SK-N-SH treated with all-trans-retinoic acid at 6 μM for 48 hours (cell line): ENCODE measurements at regions not wholly inside any gene's neighbourhood (a gene's known extent, or its start where the extent isn't known, plus 50 kb on each side); places are given as distances from the start of the nearest gene placed in this dataset.

Experiments
- ATAC-seq: fragments of 200-7000 bp; cut with Tn5 transposase; 3 replicates; pipeline ENCODE4 v1.9.1; 2020; ENCODE audit warnings: mild to moderate bottlenecking, moderate library complexity
- ARNTL ChIP-seq: fragments of 450-650 bp; formaldehyde crosslinking; IDR thresholded peaks from 2 replicates; pipeline ENCODE4 v1.5.0; 2020; ENCODE audit warnings: low read depth, mild to moderate bottlenecking, moderate library complexity, borderline replicate concordance
- BACH2 ChIP-seq: fragments of 250-450 bp; sonication (Bioruptor Pico); IDR thresholded peaks from 2 replicates; pipeline ENCODE4 v1.9.0; 2021; ENCODE audit warnings: mild to moderate bottlenecking, borderline replicate concordance
- OSR1 ChIP-seq: fragments of 250-450 bp; sonication (Bioruptor Pico); IDR thresholded peaks from 2 replicates; pipeline ENCODE4 v1.8.0; 2022; ENCODE audit warnings: moderate library complexity, mild to moderate bottlenecking, inconsistent platforms
- PATZ1 ChIP-seq: fragments of 250-450 bp; sonication (Bioruptor Pico); IDR thresholded peaks from 2 replicates; pipeline ENCODE4 v1.8.0; 2020; ENCODE audit warnings: mild to moderate bottlenecking, moderate library complexity, borderline replicate concordance
- POU6F1 ChIP-seq: fragments of 250-450 bp; sonication (Bioruptor Pico); IDR thresholded peaks from 2 replicates; pipeline ENCODE4 v1.8.0; 2021; ENCODE audit warnings: low read depth, mild to moderate bottlenecking, moderate library complexity, borderline replicate concordance
- PPARA ChIP-seq: fragments of 250-450 bp; sonication (Bioruptor Pico); IDR thresholded peaks from 2 replicates; pipeline ENCODE4 v1.5.0; 2020; ENCODE audit warnings: mild to moderate bottlenecking, borderline replicate concordance
- SNAI2 ChIP-seq: fragments of 250-450 bp; sonication (Bioruptor Pico); IDR thresholded peaks from 2 replicates; pipeline ENCODE4 v1.5.0; 2020; ENCODE audit warnings: mild to moderate bottlenecking, moderate library complexity
- TOX ChIP-seq: fragments of 250-450 bp; sonication (Bioruptor Pico); IDR thresholded peaks from 2 replicates; pipeline ENCODE4 v1.8.0; 2021; ENCODE audit warnings: mild to moderate bottlenecking, moderate library complexity, borderline replicate concordance
- TSHZ2 ChIP-seq: fragments of 250-450 bp; sonication (Bioruptor Pico); IDR thresholded peaks from 2 replicates; pipeline ENCODE4 v1.5.0; 2020; ENCODE audit warnings: mild to moderate bottlenecking, moderate library complexity
- ZFP3 ChIP-seq: fragments of 250-450 bp; sonication (Bioruptor Pico); IDR thresholded peaks from 2 replicates; pipeline ENCODE4 v1.5.0; 2020; ENCODE audit warnings: mild to moderate bottlenecking, moderate library complexity
- ZFP30 ChIP-seq: fragments of 450-650 bp; formaldehyde crosslinking; IDR thresholded peaks from 2 replicates; pipeline ENCODE4 v1.5.0; 2022; ENCODE audit warnings: mild to moderate bottlenecking, moderate library complexity

- ATAC-seq: no peak
- TF ChIP-seq PATZ1 (CRISPR knock-in tag) (no peak), OSR1 (CRISPR knock-in tag) (no peak), BACH2 (CRISPR knock-in tag) (no peak), POU6F1 (CRISPR knock-in tag) (no peak), ZFP3 (CRISPR knock-in tag) (no peak), PPARA (CRISPR knock-in tag) (no peak)
Measured at GRCh38 chr13:36616706-36617105, 57.1 kb upstream of the SERTM1 start.

- TF ChIP-seq OSR1 (CRISPR knock-in tag): no peak
- no peak for TF ChIP-seq TOX (CRISPR knock-in tag)
- no peak for TF ChIP-seq TSHZ2 (CRISPR knock-in tag)
- TF ChIP-seq SNAI2 (CRISPR knock-in tag): no peak
- TF ChIP-seq ARNTL: no peak
- no peak for TF ChIP-seq ZFP30
- no peak for ATAC-seq
Measured at GRCh38 chr13:36619535-36619934, 54.3 kb upstream of the SERTM1 start.
